NCI-H69 (cell line): ENCODE measurements at regions not wholly inside any gene's neighbourhood (a gene's known extent, or its start where the extent isn't known, plus 50 kb on each side); places are given as distances from the start of the nearest gene placed in this dataset.
"Not testable (repeated sequence)": the region's sequence is repeated elsewhere in the genome, so short reads cannot be mapped to it uniquely, and the experiment has no call there.

ENCODE experiments used
- DNase-seq: peaks from one replicate; lab custom pipeline; 2025; lab: John Stamatoyannopoulos, UW

DNA sequence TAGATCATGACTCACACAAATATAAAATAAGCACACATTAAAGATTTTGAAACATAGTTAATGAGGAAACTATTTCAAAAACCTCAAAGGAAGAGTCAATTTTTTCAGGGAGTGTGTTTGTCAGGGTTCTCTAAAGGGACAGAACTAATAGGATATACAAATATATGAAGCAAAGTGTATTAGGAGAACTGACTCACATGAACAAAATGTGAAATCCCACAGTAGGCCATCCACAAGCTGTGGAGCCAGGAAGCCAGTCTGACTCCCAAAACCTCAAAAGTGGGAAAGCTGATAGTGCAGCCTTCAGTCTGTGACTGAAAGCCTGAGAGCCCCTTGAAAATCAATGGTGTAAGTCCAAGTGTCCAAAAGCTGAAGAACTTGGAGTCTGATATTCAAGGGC is 898.0 kb upstream of the EYS start:
- DNase-seq, result no peak

GRCh38 chr6:66599541-66599940 is 892.5 kb upstream of the EYS start:
- peak; percentile 10 for DNase-seq

GRCh38 chr6:66578362-66578761 is 871.3 kb upstream of the EYS start:
- no peak for DNase-seq

- peak; percentile 18 for DNase-seq
These were observed 861.2 kb upstream of the EYS start for GRCh38 chr6:66568271-66568670.

DNA sequence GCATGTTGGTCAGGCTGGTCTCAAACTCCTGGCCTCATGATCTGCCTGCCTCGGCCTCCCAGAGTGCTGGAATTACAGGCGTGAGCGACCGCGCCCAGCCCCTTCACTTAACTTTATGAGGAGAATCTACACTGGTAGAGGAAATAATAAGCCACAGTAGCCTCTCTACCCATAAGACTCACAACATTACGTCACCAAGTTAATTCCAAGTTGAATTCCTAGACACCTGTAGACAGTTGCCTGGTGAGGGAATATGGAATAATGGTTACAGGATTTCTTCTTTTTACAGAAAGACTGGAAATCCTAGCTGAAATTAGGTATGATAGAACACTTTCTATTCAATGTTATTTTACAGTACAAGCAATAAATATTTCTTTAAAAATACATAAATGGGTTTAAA is 854.5 kb upstream of the EYS start:
- no peak for DNase-seq

- peak; percentile 61 for DNase-seq
These were observed 851.2 kb upstream of the EYS start for GRCh38 chr6:66558189-66558588.

DNA sequence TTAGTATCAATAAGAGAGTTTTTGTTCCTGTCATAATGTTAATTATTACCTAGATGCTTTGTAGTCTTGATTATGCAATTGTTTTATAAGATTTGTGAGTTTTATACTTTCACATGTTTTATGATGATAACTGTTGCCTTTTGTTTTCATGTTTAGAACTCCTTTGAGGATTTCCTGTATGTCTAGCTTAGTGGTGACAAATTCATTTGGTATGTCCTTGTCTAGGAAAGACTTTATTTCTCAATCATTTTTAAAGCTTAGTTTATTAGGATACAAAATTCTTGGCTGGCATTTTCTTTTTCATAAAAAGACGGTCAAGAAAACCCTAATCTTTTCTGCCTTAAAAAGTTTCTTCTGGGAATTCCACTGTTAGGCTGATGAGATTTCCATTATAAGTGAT is 849.9 kb upstream of the EYS start:
- DNase-seq, result no peak

DNA sequence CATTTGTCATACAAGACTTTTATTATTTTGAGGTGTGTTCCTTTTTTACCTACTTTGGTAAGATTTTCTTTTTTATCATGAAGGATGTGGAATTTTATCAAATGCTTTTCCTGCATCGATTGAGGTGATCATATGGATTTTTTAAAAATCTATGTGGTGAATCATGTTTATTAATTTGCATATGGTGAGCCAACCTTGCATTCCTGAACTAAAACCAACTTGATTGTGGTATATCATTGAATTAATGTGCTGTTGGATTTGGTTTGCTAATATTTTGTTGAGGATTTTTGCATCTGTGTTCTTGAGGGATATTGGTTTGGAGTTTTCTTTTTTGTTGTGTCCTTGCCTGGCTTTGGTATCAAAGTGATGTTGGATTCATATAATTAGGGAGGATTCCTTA is 848.1 kb upstream of the EYS start:
- no peak for DNase-seq

DNA sequence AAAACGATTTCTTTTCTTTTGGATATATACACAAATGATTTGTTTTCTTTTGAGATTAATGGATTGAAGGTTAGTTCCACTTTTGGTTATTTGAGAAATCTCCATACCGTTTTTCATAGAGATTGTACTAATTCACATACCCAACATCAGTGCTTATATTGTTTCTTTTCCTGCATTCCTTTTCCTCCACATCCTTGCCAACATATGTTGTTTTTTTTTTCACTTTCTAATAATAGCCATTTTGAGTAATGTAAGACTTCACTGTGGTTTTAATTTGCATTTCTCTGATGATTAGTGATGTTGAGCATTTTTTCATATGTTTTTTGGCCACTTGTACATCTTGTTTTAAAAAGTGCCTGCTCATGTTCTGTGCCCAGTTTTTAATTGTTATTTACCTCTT is 846.4 kb upstream of the EYS start:
- no peak for DNase-seq

GRCh38 chr6:66538551-66539135 is 831.6 kb upstream of the EYS start:
- DNase-seq, result peak; percentile 89

- DNase-seq, result peak; percentile 86
These were observed 826.9 kb upstream of the EYS start for GRCh38 chr6:66533921-66534404.

GRCh38 chr6:66526061-66526460 is 819.0 kb upstream of the EYS start:
- DNase-seq, result no peak

DNA sequence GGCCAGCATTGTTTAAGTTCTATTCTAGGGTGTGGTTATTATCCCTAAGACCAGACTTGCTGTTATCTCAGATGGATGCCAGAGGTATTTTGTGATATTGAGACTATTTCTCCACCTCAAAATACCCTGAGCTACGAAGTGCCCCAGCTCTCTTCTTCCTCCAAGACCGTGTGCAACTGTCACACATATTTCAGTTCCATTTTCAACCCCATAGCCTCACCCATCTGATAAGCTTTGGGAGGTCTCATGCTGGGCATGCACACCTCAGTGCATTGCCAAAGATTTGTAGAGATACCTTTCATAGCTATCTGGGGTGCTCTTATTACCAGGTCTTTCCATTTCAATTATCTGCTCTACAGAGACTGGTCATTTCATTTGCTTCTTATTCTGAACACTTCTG is 815.8 kb upstream of the EYS start:
- no peak for DNase-seq

- DNase-seq, result no peak
These were observed 809.4 kb upstream of the EYS start for GRCh38 chr6:66516377-66516776.

GRCh38 chr6:66508433-66508832 is 801.4 kb upstream of the EYS start:
- no peak for DNase-seq

DNA sequence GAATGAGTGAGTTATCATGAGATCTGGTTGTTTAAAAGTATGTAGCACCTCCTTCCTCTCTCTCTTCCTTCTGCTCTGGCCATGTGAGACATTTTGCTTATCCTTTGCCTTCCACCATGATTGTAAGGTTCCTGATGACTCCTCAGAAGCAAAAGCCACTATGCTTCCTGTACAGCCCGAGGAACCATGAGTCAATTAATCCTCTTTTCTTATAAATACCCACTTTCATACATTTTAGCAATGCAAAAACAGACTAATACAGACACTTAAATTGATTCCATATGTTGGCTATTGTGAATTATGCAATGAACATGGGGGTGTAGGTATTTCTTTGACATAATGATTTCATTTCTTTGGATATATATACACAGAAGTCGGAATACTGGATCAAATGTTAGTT is 792.8 kb upstream of the EYS start:
- DNase-seq, result no peak

GRCh38 chr6:66496659-66497058 is 789.6 kb upstream of the EYS start:
- peak; percentile 74 for DNase-seq

GRCh38 chr6:66494643-66495042 is 787.6 kb upstream of the EYS start:
- not testable (repeated sequence) for DNase-seq

GRCh38 chr6:66489269-66489987 is 782.4 kb upstream of the EYS start:
- DNase-seq, result no peak

GRCh38 chr6:66481216-66481615 is 774.2 kb upstream of the EYS start:
- no peak for DNase-seq

DNA sequence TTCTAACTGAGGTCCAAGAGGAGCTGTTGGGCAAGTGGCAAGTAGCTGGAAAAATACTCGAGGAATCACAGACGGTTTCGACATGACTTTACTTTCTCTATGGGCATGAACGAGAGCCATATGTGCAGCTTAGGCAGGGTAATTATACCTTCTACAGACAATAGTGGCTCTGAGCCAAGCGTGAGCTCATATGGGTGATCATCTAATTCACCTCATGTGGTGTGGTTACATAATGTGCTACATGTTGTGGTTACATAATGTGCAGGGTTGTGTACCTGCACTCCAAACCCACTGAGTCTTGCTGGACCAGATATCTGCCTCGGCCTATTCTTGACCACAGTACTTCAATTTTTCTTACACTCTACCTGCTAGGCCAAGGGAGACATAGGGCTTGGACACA is 771.7 kb upstream of the EYS start:
- DNase-seq, result peak; percentile 73

DNA sequence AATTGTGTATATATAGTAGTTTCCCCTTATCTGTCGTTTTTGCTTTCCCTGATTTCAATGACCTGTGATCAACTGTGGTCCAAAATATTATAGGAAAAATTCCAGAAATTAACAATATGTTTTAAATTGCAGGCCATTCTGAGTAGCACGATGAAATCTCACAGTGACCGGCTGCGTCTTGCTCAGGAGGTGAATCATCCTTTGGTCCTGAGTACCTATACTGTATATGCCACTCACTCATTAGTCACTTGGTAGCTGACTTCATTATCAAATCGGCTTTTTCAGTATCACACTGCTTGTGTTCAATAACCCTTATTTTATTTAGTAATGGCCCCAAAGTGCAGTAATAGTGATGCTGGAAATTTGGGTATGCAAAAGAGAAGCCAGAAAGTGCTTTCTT is 728.3 kb upstream of the EYS start:
- no peak for DNase-seq

DNA sequence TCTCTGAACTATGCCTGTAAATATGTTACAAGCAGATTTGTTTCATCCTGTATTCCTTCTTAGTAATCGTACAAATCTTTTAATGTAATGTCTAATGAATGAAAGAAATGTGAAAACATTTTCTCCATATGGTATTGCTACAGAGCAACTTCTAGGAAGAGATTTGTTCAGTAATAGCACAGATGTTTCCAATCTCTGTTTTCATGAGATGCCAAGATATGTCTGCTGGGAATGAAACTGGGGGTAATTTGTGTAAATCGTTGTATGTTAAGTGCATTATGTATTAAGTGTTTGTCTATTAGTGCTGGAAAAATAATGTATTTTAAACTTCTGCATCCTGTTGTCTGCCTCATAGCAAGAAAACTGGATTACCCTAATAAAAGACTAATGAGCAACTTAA is 722.2 kb upstream of the EYS start:
- DNase-seq, result no peak

- DNase-seq, result no peak
These were observed 716.0 kb upstream of the EYS start for GRCh38 chr6:66423047-66423446.
